ENCODE measurements at regions not wholly inside any gene's neighbourhood (a gene's known extent, or its start where the extent isn't known, plus 50 kb on each side); places are given as distances from the start of the nearest gene placed in this dataset.
"Not testable (repeated sequence)": the region's sequence is repeated elsewhere in the genome, so short reads cannot be mapped to it uniquely, and the experiment has no call there.

- Histone ChIP-seq H3K27me3 (ENCODE audit: insufficient read depth, low read length, poor library complexity) (no peaks in the 10 kb centered on the region), H4K8ac (ENCODE audit: low read depth, low read length) (no peak overlapping the region), H3K4me3 (ENCODE audit: low read length) (no peak overlapping the region), H3K36me3 (ENCODE audit: control insufficient read depth, insufficient read depth, low read length) (no peaks in the 10 kb centered on the region), H2BK15ac (replicated peaks; ENCODE audit: low read depth) (no peak overlapping the region), H3K79me2 (ENCODE audit: control insufficient read depth, insufficient read depth, low read length) (no peaks in the 10 kb centered on the region), H3K4me1 (ENCODE audit: control insufficient read depth, low read depth, low read length) (no peaks in the 10 kb centered on the region), H4K5ac (ENCODE audit: low read length) (no peak overlapping the region), H3K9ac (ENCODE audit: low read length) (no peak overlapping the region), H2BK120ac (ENCODE audit: low read depth, low read length) (no peak overlapping the region), H3K27ac (ENCODE audit: low read depth, low read length) (no peak overlapping the region), H3K79me1 (ENCODE audit: low read length) (no peaks in the 10 kb centered on the region), H3K18ac (ENCODE audit: low read length) (no peak overlapping the region), H3K56ac (ENCODE audit: low read length) (no peak overlapping the region), H3K4me2 (ENCODE audit: low read length) (no peak overlapping the region), H2AK5ac (ENCODE audit: low read length) (no peak overlapping the region), H3K4ac (ENCODE audit: low read depth, low read length) (no peak overlapping the region), H2BK5ac (ENCODE audit: low read length) (no peak overlapping the region), H3K23ac (ENCODE audit: low read length) (no peak overlapping the region)
- DNase-seq: no peak
- no CpG with 5 or more reads among the region's 33 CpGs for WGBS (ENCODE audit: extremely low coverage, insufficient coverage, low lambda C conversion rate)
Measured at GRCh38 chr6:6952484-6952883, 155.3 kb upstream of the RREB1 start.

DNA sequence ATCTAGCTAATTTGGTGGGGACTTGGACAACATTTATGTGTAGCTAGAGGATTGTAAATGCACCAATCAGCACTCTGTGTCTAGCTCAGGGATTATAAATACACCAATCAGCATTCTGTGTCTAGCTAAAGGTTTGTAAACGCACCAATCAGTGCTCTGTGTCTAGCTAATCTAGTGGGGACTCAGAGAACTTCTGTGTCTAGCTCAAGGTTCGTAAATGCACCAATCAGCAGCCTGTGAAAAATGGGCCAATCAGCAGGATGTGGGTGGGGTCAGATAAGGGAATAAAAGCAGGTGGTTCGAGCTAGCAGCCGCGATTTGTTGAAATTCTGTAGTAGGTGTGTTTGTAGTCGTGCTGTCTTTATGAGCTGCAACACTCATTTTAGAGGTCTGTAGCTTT, 154.8 kb upstream of the RREB1 start:
- not testable (repeated sequence) for H3K4ac ChIP-seq (ENCODE audit: low read depth, low read length); H3K4me1 ChIP-seq (ENCODE audit: control insufficient read depth, low read depth, low read length); H3K79me1 ChIP-seq (ENCODE audit: low read length); H2BK15ac ChIP-seq (replicated peaks; ENCODE audit: low read depth); H3K36me3 ChIP-seq (ENCODE audit: control insufficient read depth, insufficient read depth, low read length); DNase-seq; H3K27me3 ChIP-seq (ENCODE audit: insufficient read depth, low read length, poor library complexity); H3K79me2 ChIP-seq (ENCODE audit: control insufficient read depth, insufficient read depth, low read length); H4K5ac ChIP-seq (ENCODE audit: low read length); H2AK5ac ChIP-seq (ENCODE audit: low read length); H3K4me2 ChIP-seq (ENCODE audit: low read length); H3K56ac ChIP-seq (ENCODE audit: low read length); H2BK120ac ChIP-seq (ENCODE audit: low read depth, low read length); H3K18ac ChIP-seq (ENCODE audit: low read length); H3K23ac ChIP-seq (ENCODE audit: low read length); H3K9ac ChIP-seq (ENCODE audit: low read length); H4K8ac ChIP-seq (ENCODE audit: low read depth, low read length); H3K27ac ChIP-seq (ENCODE audit: low read depth, low read length); H2BK5ac ChIP-seq (ENCODE audit: low read length); H3K4me3 ChIP-seq (ENCODE audit: low read length)
- WGBS (ENCODE audit: extremely low coverage, insufficient coverage, low lambda C conversion rate): no CpG with 5 or more reads among the region's 6 CpGs

GRCh38 chr6:6960571-6961251, 147.1 kb upstream of the RREB1 start:
- Histone ChIP-seq H3K23ac (ENCODE audit: low read length) (no peak overlapping the region), H3K9ac (ENCODE audit: low read length) (no peak overlapping the region), H4K8ac (ENCODE audit: low read depth, low read length) (no peak overlapping the region), H2AK5ac (ENCODE audit: low read length) (no peak overlapping the region), H4K5ac (ENCODE audit: low read length) (no peak overlapping the region), H3K18ac (ENCODE audit: low read length) (no peak overlapping the region), H3K56ac (ENCODE audit: low read length) (no peak overlapping the region), H3K27ac (ENCODE audit: low read depth, low read length) (no peak overlapping the region), H3K4ac (ENCODE audit: low read depth, low read length) (no peak overlapping the region), H3K27me3 (ENCODE audit: insufficient read depth, low read length, poor library complexity) (no peaks in the 10 kb centered on the region), H3K4me2 (ENCODE audit: low read length) (no peak overlapping the region), H3K36me3 (ENCODE audit: control insufficient read depth, insufficient read depth, low read length) (no peaks in the 10 kb centered on the region), H3K4me1 (ENCODE audit: control insufficient read depth, low read depth, low read length) (no peaks in the 10 kb centered on the region), H2BK5ac (ENCODE audit: low read length) (no peak overlapping the region), H3K4me3 (ENCODE audit: low read length) (no peak overlapping the region), H3K79me2 (ENCODE audit: control insufficient read depth, insufficient read depth, low read length) (no peaks in the 10 kb centered on the region), H2BK120ac (ENCODE audit: low read depth, low read length) (no peak overlapping the region), H2BK15ac (replicated peaks; ENCODE audit: low read depth) (no peak overlapping the region), H3K79me1 (ENCODE audit: low read length) (no peaks in the 10 kb centered on the region)
- no CpG with 5 or more reads among the region's 5 CpGs for WGBS (ENCODE audit: extremely low coverage, insufficient coverage, low lambda C conversion rate)
- peak; percentile 55 for DNase-seq

DNA sequence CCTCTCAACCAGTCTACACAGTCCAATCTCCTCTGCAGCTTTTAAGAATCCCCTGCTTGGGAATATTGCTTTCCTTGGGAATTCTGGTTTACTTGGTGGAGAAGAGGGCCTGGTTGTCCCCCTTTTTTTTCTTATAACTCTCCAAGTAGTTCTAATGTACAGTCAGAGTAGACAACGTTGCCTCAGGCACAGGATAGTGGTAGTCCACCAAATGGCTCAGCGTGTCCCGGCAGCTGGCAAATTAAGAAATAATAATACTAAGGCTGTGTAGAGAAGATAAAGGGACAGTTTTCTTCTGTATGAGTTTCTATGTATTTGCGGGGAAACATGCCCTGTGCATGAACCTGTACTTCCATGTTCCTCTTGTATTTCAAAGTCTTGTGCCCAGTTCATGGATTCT, 145.7 kb upstream of the RREB1 start:
- no peak overlapping the region for H3K9ac ChIP-seq (ENCODE audit: low read length)
- H2BK15ac ChIP-seq (replicated peaks; ENCODE audit: low read depth): no peak overlapping the region
- no peak overlapping the region for H3K27ac ChIP-seq (ENCODE audit: low read depth, low read length)
- WGBS (ENCODE audit: extremely low coverage, insufficient coverage, low lambda C conversion rate): no CpG with 5 or more reads among the region's 4 CpGs
- H3K36me3 ChIP-seq (ENCODE audit: control insufficient read depth, insufficient read depth, low read length): no peaks in the 10 kb centered on the region
- H2BK5ac ChIP-seq (ENCODE audit: low read length): no peak overlapping the region
- no peaks in the 10 kb centered on the region for H3K4me1 ChIP-seq (ENCODE audit: control insufficient read depth, low read depth, low read length)
- no peaks in the 10 kb centered on the region for H3K27me3 ChIP-seq (ENCODE audit: insufficient read depth, low read length, poor library complexity)
- H2AK5ac ChIP-seq (ENCODE audit: low read length): no peak overlapping the region
- H4K8ac ChIP-seq (ENCODE audit: low read depth, low read length): no peak overlapping the region
- H3K4me3 ChIP-seq (ENCODE audit: low read length): no peak overlapping the region
- no peaks in the 10 kb centered on the region for H3K79me2 ChIP-seq (ENCODE audit: control insufficient read depth, insufficient read depth, low read length)
- no peak overlapping the region for H4K5ac ChIP-seq (ENCODE audit: low read length)
- H3K4me2 ChIP-seq (ENCODE audit: low read length): no peak overlapping the region
- H3K56ac ChIP-seq (ENCODE audit: low read length): no peak overlapping the region
- DNase-seq: no peak
- no peak overlapping the region for H3K18ac ChIP-seq (ENCODE audit: low read length)
- H3K79me1 ChIP-seq (ENCODE audit: low read length): no peaks in the 10 kb centered on the region
- no peak overlapping the region for H3K4ac ChIP-seq (ENCODE audit: low read depth, low read length)
- no peak overlapping the region for H2BK120ac ChIP-seq (ENCODE audit: low read depth, low read length)
- no peak overlapping the region for H3K23ac ChIP-seq (ENCODE audit: low read length)

DNA sequence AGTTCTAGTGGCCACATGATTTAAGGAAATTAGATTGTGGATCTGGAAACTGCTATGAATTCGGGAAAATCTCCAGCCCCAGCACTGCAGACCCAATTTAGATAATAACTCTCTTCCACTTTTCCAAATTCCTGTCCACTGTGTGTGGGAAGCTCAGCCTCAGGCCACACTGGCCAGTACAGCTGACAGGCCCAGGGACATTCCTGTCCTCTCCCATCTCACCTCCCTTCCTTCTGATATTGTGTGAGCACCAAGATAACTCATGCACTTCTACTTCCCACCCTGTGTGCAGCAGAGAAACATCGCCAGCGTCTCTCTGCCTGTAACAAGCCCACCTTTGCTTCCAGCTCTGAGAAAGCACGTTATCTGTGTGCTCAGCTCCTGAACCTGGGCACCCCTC, 145.1 kb upstream of the RREB1 start:
- no peak overlapping the region for H3K4ac ChIP-seq (ENCODE audit: low read depth, low read length)
- H3K79me1 ChIP-seq (ENCODE audit: low read length): no peaks in the 10 kb centered on the region
- no peak overlapping the region for H2BK5ac ChIP-seq (ENCODE audit: low read length)
- no peaks in the 10 kb centered on the region for H3K79me2 ChIP-seq (ENCODE audit: control insufficient read depth, insufficient read depth, low read length)
- no peak overlapping the region for H3K56ac ChIP-seq (ENCODE audit: low read length)
- no peak overlapping the region for H3K23ac ChIP-seq (ENCODE audit: low read length)
- H4K8ac ChIP-seq (ENCODE audit: low read depth, low read length): no peak overlapping the region
- no peak overlapping the region for H2AK5ac ChIP-seq (ENCODE audit: low read length)
- no peak overlapping the region for H3K9ac ChIP-seq (ENCODE audit: low read length)
- H2BK15ac ChIP-seq (replicated peaks; ENCODE audit: low read depth): no peak overlapping the region
- no peak overlapping the region for H3K4me3 ChIP-seq (ENCODE audit: low read length)
- H4K5ac ChIP-seq (ENCODE audit: low read length): no peak overlapping the region
- no peak overlapping the region for H2BK120ac ChIP-seq (ENCODE audit: low read depth, low read length)
- H3K18ac ChIP-seq (ENCODE audit: low read length): no peak overlapping the region
- H3K4me1 ChIP-seq (ENCODE audit: control insufficient read depth, low read depth, low read length): no peaks in the 10 kb centered on the region
- H3K27me3 ChIP-seq (ENCODE audit: insufficient read depth, low read length, poor library complexity): no peaks in the 10 kb centered on the region
- no peaks in the 10 kb centered on the region for H3K36me3 ChIP-seq (ENCODE audit: control insufficient read depth, insufficient read depth, low read length)
- DNase-seq: no peak
- no CpG with 5 or more reads among the region's 4 CpGs for WGBS (ENCODE audit: extremely low coverage, insufficient coverage, low lambda C conversion rate)
- H3K4me2 ChIP-seq (ENCODE audit: low read length): no peak overlapping the region
- no peak overlapping the region for H3K27ac ChIP-seq (ENCODE audit: low read depth, low read length)

GRCh38 chr6:6963390-6963789, 144.4 kb upstream of the RREB1 start:
- H3K27me3 ChIP-seq (ENCODE audit: insufficient read depth, low read length, poor library complexity); H3K18ac ChIP-seq (ENCODE audit: low read length); H3K36me3 ChIP-seq (ENCODE audit: control insufficient read depth, insufficient read depth, low read length); H3K4me1 ChIP-seq (ENCODE audit: control insufficient read depth, low read depth, low read length); H3K9ac ChIP-seq (ENCODE audit: low read length); H4K5ac ChIP-seq (ENCODE audit: low read length); H2AK5ac ChIP-seq (ENCODE audit: low read length); H3K23ac ChIP-seq (ENCODE audit: low read length); H2BK5ac ChIP-seq (ENCODE audit: low read length); H3K79me1 ChIP-seq (ENCODE audit: low read length); H3K79me2 ChIP-seq (ENCODE audit: control insufficient read depth, insufficient read depth, low read length); H2BK120ac ChIP-seq (ENCODE audit: low read depth, low read length); H3K4me2 ChIP-seq (ENCODE audit: low read length); H2BK15ac ChIP-seq (replicated peaks; ENCODE audit: low read depth); H3K4ac ChIP-seq (ENCODE audit: low read depth, low read length); H3K27ac ChIP-seq (ENCODE audit: low read depth, low read length); H4K8ac ChIP-seq (ENCODE audit: low read depth, low read length); DNase-seq; H3K4me3 ChIP-seq (ENCODE audit: low read length); H3K56ac ChIP-seq (ENCODE audit: low read length): not testable (repeated sequence)
- no CpG with 5 or more reads among the region's 7 CpGs for WGBS (ENCODE audit: extremely low coverage, insufficient coverage, low lambda C conversion rate)

All from mesendoderm (in vitro differentiated cells).